NCI-H2171 treated with DMSO at 0.1 percent for 48 hours (cell line): ENCODE measurements at regions not wholly inside any gene's neighbourhood (a gene's known extent, or its start where the extent isn't known, plus 50 kb on each side); places are given as distances from the start of the nearest gene placed in this dataset.

Source experiments
- DNase-seq: peaks from one replicate; lab custom pipeline; 2025; lab: John Stamatoyannopoulos, UW

DNA sequence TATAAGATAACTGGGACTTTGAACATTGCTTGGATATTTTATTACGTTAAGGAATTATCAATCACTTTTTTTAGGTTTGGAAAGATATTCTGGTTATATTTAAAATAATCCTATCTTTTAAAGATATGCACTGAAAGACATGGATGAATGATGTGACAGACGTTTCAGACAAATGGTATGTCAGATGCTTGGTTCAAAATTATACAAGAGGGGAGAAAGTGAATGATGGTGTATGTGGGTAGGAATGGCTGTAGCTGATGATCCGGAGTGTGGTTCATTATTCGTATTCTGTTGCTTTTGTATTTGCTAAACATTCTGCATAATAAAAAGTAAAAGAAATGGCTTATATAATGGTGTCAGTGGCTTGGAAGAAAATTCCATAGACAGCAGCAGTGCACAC is 51.0 kb upstream of the SNRPB2 start:
- DNase-seq = no peak

DNA sequence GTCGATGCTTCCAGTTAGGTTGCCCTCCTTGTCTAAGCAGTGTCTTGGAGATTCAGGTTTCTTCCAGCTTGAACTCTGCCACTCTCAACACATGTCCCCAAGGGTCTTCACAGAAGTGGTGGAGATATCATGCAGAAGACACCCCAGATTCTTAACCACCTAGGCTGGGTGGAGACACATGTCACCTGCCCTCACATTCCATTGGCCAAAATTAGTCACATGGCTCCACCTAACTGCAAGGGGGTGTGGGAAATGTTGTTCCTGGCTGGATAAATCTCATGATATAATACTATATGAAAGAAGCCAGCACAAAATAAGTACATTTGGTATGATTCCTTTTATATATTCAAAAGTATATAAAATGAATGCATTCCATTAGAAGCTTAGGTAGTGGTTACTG is 52.9 kb upstream of the SNRPB2 start:
- DNase-seq = no peak

DNA sequence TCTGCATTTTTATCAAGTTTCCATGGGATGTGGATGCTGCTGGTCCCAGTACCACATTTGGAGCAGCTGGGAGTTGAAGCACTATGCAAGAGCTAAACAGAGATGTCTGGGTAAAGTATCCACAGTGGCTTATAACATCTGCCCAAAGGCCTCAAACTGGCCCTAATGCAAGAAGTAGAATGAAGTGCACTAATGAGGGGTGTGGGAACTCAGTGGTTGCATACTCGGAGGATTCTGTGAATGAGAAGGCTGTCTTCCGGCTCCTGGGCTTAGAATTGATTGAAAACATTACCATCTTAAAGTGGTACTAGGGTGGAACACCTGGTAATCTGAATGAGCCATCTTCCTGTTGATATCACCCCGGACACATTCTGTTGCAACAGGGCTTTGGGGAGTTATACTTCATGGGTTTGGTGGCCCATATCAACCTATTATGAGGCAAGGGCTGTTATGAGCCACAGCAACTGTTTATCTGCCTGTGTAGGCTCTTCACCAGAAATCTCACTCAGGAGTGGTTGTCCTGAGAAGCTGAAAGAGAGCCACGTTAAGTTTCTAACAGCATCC is 54.7 kb upstream of the SNRPB2 start:
- no peak for DNase-seq

DNA sequence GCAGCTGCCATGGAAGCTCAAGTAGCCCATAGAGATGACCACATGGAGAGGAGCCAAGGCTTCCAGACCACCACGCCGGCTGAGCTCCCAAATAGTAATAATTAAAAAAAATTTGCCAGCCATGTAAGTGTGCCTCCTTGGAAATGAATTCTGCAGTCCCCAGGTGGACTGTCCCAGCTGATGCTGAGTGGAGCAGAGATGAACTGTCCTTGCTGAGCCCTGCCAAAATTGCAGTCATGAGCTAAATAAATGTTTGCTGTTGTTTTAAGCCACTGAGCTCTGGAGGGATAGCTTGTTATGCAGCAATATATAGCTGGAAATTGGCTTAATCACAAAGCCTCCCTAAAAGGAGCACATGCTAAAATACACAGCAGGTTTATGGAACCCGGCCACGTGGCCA is 55.6 kb upstream of the SNRPB2 start:
- no peak for DNase-seq

DNA sequence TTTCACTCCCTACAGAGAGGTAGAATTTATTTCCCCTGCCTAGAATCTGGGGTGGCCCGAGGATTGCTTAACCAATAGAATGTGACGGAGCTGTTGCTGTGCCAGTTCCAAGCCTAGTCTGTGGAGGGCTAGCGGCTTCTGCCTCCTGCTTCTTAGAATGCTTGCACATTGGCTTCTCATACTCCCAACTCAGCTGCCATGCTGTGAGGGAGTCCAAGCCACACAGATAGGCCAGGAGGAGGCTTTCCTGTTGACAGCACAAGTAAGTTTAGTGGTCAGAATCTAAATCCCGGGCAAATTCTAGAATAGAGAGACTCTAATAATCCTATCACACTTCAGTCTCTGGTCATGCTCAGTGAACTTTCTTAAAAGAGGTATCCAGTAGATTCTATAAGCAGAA is 57.5 kb upstream of the SNRPB2 start:
- peak; percentile 53 for DNase-seq

DNA sequence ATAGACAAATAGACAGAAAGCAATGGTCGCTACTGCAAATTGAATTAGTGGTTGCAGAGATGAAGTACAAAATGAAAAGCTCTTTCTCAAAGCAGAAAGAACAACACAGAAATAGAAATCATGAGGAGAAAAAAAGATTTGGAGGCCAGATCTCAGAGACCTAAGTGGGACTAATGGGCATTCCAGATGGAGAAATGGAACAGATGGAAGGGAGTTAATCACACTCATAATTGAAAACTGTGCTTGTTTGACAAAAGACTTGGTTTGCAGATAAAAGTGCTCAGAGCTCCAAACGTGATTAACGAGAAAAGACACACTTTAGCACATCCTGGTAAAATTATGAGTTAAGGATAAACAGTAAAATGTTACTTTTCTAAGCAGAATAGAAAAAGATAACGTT is 58.1 kb upstream of the SNRPB2 start:
- peak; percentile 86 for DNase-seq

DNA sequence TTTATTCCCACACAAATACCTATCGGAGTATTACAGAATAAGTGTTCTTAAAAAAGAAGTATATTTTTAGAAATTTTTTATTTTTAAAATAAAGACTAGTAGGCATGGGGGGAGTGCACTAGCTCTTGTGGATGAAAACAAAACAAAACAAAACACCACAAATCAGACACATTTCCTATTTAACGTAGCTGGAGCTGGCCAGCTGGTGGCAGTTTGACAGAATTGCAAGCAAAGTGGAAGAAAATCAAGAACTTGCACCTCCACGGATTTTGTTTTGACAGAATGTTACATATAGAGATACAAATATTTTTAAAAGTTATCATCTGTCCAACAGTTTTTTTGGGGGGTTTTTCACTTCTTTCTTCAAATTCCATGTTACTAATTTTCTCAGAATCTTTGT is 63.6 kb upstream of the SNRPB2 start:
- peak; percentile 27 for DNase-seq

DNA sequence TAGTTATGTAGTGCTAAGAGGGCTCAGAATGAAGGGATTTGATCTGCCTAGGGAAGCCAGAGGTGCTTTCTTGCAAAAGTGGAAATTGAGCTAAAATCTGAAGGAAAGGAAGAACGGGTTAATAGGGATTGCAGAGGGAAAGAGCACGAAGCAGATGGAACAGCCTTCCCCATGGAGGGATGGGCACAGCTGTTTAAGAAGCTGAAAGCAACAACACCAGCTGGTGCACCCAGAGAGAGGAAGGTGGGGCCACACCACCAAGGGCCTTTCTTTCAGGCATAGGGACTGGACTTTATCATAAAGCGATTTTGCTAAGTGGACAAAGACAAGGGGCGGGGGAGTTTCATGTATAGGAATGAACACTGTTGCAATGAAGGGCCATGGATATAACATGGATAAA is 65.8 kb upstream of the SNRPB2 start:
- DNase-seq = peak; percentile 99

DNA sequence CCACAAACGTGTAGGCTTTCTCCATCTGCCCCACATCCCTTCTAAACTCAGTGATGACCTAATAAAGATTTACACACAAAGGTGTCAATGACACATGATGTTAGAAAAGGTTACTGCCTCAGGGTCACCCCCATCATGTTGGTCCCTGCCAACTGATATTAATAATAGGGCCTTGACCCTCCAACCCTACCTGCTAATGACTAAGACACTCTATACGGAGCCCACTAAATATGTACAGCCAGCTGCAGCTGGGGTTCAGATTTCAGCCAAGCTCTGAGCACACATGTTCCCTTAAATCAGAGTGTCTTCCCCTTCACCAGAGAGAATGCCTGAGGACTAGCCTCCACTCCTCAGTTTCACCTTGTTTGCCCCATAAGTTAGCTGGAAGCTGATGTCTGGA is 67.4 kb upstream of the SNRPB2 start:
- peak; percentile 94 for DNase-seq

DNA sequence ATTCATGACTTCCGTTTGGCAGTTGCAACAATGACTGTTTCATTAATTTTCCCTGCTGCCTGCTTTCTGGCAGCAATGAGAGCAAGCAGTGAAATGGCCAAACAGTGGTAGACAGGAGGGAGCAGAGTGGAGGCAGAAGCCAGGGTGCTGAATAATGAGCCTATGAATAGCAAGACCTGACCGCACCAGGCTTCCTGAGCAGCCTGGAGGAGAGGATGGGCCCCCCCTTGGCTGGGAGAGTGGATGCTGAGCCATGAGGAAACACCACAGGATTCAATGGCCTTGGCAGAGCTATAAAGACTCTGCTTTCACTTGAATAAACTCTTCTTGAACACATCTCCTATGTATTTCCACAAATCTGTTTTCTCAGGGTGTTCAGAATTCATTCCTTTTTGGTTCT is 68.1 kb upstream of the SNRPB2 start:
- DNase-seq = peak; percentile 63

DNA sequence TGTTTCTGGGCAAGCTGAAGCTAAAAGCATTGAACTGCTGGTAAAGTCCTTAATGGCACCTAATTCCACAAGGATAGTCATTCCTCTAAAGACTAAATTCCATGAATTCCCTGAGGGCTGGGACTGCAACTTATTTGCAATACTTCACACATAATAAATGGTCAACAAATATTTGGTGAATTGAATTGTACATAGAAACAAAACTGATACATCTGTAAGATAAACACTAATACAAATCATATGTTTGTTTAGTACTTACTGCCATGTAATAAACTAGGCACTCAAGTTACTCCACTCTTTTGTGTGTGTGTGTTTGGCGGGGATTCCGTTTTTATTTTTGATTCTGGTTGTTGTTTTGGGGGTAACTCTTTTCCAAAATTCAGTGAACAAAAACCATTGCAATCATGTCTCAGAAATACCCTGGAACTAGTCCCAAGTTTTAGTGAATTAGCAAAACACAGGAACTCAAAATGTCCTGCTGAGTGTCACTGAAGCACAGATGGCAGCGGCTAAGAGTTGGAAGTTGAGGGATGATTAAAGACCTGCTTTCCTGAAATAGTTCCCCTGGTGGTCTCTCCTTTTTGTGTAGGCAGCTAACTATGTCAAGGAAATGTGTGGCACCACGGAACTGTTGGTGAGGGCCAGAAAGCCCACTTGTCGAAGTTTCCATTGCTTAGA is 74.8 kb upstream of the SNRPB2 start:
- no peak for DNase-seq

DNA sequence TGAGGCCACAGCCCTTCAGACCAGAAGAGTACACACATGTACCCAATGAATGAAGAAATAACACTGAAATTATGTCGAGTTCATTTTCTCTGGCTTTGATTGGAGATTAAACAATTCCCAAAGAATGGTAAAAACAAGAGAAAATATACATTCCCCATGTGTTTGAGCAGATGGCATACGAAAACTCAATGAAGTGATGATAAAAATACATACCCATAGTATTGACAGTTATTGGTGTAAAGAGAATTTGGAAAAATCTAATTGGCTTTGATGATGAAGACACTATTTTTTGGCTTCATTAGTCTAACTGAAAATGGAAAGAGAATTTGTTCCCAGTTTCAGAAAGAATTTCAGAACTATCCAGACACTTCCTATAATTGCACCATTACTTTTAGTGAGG is 76.6 kb upstream of the SNRPB2 start:
- DNase-seq = no peak

DNA sequence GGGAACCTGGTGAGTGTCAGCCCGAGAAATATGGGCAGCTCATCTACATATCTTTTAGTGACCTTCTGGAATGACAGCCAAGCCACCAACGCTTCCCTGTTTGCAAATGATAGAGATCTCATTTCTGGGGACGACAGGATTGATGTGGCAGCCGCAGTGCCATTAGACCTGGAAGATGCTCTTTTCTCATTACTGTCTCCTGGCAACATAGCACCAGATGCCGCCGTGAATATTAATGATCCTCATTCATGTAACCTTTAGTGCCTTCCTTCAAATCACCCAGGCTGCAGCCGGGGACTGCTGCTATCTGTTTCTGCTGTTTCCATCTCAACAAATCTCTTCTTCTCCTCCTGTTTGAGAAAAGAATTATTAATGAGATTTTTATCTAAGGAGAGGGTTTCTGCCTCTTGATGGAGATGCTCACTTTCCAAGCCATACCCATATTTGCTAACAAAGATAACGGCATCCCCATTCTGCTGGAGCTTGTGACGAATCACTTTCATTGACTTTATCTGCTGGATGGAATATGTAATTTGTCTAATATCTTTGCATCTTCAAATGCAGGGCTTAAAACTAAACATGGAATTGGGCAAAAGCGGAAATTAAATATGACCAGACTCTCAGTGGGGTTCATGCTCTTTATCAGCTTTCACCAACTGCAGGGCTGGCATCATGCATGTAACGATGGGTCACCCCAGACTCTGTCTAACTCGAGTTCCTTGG is 74.8 kb upstream of the KIF16B start:
- peak; percentile 56 for DNase-seq

DNA sequence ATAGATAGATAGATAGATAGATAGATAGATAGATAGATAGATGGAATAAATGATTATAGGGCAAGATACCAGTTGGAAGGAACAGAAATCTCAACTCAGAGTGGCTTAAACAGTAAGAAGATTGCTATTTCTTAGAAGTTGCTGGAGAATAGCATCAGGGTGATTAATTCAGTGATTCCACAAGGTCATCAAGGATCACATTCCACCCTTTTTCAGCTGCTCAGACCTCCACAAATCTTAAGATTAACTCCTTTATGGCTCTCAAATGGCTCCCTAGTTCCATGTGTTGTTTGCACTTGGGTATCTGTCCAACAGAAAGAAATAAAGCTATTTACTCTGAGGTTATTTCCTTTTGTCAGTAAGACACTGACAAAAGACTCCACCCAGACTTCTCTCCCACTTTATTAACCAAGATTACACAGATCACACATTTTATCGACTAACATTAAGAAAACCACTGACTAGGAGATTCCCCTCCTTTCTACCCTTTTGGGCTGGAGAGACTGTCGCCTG is 68.3 kb upstream of the KIF16B start:
- no peak for DNase-seq

DNA sequence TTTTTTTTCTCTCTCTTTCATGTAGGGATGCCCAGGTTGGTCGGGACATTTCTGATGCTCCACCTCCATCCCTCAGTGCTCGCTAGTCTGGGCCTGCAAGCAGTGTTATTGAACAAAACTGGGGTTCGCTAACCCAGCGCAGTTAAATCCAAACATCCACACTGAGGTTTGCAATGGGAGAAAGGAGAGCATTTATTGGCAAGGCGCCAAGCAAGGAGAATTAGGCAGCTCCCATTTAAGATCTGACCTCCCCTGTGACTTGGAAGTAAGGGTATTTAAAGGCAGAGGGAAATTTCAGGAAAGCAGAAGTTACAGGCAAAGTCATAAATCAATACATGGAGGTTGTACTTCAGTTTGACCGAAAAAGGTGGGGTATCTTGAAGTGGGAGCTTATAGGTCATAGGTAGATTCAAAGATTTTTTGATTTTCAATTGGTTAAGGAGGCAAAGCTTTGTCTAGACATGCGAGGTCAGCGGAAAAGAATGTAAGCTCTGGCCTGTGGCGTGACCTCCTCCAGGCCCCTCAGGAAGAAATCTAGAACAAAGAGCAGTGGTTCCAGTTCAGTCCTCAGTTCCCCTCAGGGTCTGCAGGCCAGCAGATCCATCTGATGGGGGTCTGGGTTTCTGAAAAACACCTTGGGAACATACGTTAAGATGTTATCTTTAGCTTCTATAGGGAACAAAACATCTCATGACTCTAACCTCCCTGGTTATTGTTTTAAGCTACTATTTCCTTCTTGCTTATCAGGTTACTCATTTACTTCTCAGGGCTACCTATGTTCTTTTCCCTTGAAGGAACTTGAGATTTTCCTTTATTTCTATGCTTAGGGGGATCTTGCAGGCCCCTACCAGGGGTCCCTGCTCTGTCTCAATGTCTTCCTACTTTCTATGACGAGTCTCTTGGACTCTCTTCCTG is 66.0 kb upstream of the KIF16B start:
- no peak for DNase-seq

DNA sequence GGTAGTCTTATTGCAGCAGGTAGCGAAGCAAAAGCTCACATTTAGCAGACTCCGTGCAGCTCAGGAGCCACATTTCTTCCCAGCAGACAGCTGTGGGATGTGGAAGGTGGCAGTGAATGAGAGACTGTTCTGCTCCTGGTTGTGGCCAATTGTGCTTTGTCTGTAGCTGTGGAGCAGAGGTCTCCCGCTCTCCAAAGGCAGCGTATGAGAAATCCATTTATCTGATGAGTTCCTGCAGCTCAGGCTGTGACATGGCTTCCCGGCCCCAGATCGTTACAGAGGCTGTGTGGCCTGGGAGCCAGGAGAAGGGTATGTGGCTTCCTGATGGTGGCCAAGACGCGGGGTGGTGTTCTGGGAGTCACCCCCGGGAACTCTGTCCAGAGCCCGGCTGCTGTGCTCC is 64.5 kb upstream of the KIF16B start:
- DNase-seq = no peak

DNA sequence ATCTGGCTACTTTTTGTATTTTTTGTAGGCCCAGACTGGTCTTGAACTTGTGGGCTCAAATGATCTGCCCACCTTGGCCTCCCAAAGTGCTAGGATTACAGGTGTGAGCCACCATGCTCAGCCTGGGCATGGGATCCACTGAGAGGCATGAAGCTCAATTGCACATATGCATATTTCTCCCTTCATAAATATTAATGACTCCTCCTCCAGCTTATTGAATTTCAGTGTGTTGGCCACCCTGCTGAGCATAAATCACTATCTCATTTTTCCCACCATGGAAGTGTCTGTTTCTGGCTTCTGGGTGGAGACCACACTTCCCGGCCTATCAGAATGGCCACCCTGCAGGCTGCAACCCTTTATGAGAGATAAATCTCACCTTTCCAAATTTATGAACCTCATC is 53.6 kb upstream of the KIF16B start:
- DNase-seq = no peak

DNA sequence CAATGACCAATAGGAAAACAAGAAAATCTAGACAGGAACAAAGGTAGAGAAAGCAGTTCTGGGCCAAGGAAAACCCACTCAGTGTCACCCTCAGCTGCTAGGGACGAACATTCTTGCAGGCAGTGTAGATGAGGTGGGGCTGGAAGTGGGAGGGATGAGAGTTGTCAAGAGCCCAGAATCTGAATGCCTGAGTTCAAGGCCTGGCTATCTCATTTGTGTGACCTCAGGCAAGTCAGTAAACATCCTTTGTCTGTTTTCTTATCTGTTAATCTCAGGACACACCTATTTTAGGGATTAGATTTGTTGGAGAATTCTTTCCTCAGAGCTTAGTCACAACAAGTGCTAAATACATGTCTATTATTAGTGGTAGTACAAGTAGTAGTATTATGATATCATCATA is 50.9 kb upstream of the KIF16B start:
- no peak for DNase-seq
